ENCODE measurements at regions not wholly inside any gene's neighbourhood (a gene's known extent, or its start where the extent isn't known, plus 50 kb on each side); places are given as distances from the start of the nearest gene placed in this dataset.

DNA sequence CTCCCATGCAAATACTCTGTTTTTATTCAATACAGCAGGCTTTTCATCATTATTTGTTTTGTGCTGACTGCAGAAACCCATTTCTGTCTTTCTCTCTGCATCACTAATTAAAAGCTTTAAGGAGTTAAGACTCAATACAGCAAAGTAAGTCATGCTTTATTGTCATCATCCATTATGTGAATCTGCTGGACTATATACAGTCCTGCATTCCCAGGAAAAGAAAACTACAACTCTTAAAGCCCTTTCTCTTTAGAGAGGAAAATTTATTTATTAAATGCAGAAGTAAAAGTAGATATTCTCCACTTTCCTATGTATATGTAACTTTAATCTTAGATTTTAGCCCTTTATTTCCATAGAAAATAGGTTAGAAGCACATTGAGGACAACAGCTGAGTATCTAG is 706.6 kb upstream of the RGMB start:
- ATAC-seq (no peak), DNase-seq (no peak)
- Histone ChIP-seq H3K27me3 (no peaks in the 10 kb centered on the region), H3K9me3 (no peaks in the 10 kb centered on the region), H3K36me3 (no peaks in the 10 kb centered on the region), H3K4me3 (no peak overlapping the region), H3K4me1 (no peaks in the 10 kb centered on the region), H3K27ac (no peak overlapping the region)
- TF ChIP-seq CTCF (IDR thresholded peaks at IDR 0.05), result no peak
- intact Hi-C loops (cut with DNase I), result no loop called here

GRCh38 chr5:98069876-98070512 is 703.5 kb upstream of the RGMB start:
- no peak for ATAC-seq
- Histone ChIP-seq H3K27ac (no peak overlapping the region), H3K4me1 (no peaks in the 10 kb centered on the region), H3K36me3 (no peaks in the 10 kb centered on the region), H3K27me3 (no peaks in the 10 kb centered on the region), H3K9me3 (no peaks in the 10 kb centered on the region), H3K4me3 (no peak overlapping the region)
- TF ChIP-seq CTCF (IDR thresholded peaks at IDR 0.05), result no peak
- intact Hi-C loops (cut with DNase I), result no loop called here
- DNase-seq, result no peak

GRCh38 chr5:98072921-98073320 is 700.5 kb upstream of the RGMB start:
- Histone ChIP-seq H3K27me3 (no peaks in the 10 kb centered on the region), H3K36me3 (no peaks in the 10 kb centered on the region), H3K4me1 (no peaks in the 10 kb centered on the region), H3K4me3 (no peak overlapping the region), H3K9me3 (no peaks in the 10 kb centered on the region), H3K27ac (no peak overlapping the region)
- no peak for TF ChIP-seq CTCF (IDR thresholded peaks at IDR 0.05)
- DNase-seq (no peak), ATAC-seq (no peak)
- intact Hi-C loops (cut with DNase I), result no loop called here

DNA sequence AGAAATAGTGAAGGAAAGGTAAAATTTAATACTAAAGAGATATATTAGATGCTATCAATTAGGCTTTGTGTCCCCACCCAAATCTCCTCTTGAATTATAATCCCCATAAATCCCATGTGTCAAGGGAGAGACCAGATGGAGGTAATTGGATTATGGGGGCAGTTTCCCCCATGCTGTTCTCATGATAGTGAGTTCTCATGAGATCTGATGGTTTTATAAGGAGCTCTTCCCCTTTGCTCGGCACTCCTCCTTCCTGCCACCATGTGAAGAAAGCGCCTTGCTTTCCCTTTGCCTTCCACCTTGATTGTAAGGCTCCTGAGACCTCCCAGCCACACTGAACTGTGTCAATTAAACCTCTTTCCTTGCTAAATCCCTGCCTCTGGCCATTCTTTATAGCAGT is 697.0 kb upstream of the RGMB start:
- ATAC-seq, result no peak
- H3K27ac ChIP-seq, result no peak overlapping the region
- TF ChIP-seq CTCF (IDR thresholded peaks at IDR 0.05), result no peak
- no peak overlapping the region for H3K4me3 ChIP-seq
- H3K4me1 ChIP-seq, result no peaks in the 10 kb centered on the region
- DNase-seq, result no peak
- H3K27me3 ChIP-seq, result no peaks in the 10 kb centered on the region
- no peaks in the 10 kb centered on the region for H3K9me3 ChIP-seq
- intact Hi-C loops (cut with DNase I), result no loop called here
- H3K36me3 ChIP-seq, result no peaks in the 10 kb centered on the region

- intact Hi-C loops (cut with DNase I), result no loop called here
- Histone ChIP-seq H3K36me3 (no peaks in the 10 kb centered on the region), H3K27me3 (no peaks in the 10 kb centered on the region), H3K9me3 (no peaks in the 10 kb centered on the region), H3K4me3 (no peak overlapping the region), H3K27ac (no peak overlapping the region), H3K4me1 (no peaks in the 10 kb centered on the region)
- ATAC-seq (no peak), DNase-seq (no peak)
- TF ChIP-seq CTCF (IDR thresholded peaks at IDR 0.05), result no peak
Observed at GRCh38 chr5:98085593-98085992, 687.9 kb upstream of the RGMB start.

DNA sequence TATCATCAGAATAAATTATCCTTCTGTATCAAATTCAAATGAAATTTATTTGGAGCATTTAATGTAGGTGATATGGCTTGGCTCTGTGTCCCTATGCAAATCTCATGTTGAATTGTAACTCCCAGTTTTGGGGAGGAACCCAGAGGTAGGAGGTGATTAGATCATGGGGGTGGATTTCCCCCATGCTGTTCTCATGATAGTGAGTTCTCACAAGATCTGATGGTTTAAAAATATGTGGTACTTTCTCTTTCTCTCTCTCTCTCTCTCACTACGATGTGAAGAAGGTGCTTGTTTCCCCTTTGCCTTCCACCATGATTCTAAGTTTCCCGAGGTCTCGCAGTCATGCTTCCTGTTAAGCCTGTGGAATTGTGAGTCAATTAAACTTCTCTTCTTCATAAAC is 678.4 kb upstream of the RGMB start:
- Histone ChIP-seq H3K4me3 (no peak overlapping the region), H3K27ac (no peak overlapping the region), H3K4me1 (no peaks in the 10 kb centered on the region), H3K36me3 (no peaks in the 10 kb centered on the region), H3K27me3 (no peaks in the 10 kb centered on the region), H3K9me3 (no peaks in the 10 kb centered on the region)
- no peak for DNase-seq
- intact Hi-C loops (cut with DNase I), result no loop called here
- TF ChIP-seq CTCF (IDR thresholded peaks at IDR 0.05), result no peak
- no peak for ATAC-seq

All from upper lobe of right lung (tissue), 1 donor.